ENCODE measurements at regions not wholly inside any gene's neighbourhood (a gene's known extent, or its start where the extent isn't known, plus 50 kb on each side); places are given as distances from the start of the nearest gene placed in this dataset.

- Histone ChIP-seq H3K9me3 (no peaks in the 10 kb centered on the region), H3K27ac (no peak overlapping the region), H3K27me3 (peaks cover 0 to 5% (median 0%) of the 10 kb centered on the region in 4 donors), H3K4me1 (no peaks in the 10 kb centered on the region), H3K36me3 (no peaks in the 10 kb centered on the region), H3K4me3 (no peak overlapping the region)
- peak; percentile 53 to 86 (median 80) for ATAC-seq
- 1 to 2% methylated on average over 3 of the region's 3 CpGs for WGBS, 2 donors
- FAIRE-seq: peak; percentile 98
- no peak for DNase-seq
- peak; percentile 34 to 64 (median 49) for TF ChIP-seq CTCF (IDR thresholded peaks at IDR 0.05)
- intact Hi-C loops (cut with DNase I): loop anchor here in 1 of 3 donors (10.0 kb wide), 1 partner anchor 1217 kb away; no protein-coding TSS in a partner anchor
These were observed 260.9 kb upstream of the RPS6KA3 start for GRCh38 chrX:20527558-20528011.

GRCh38 chrX:20527041-20527440, 260.3 kb upstream of the RPS6KA3 start:
- Histone ChIP-seq H3K9me3 (no peaks in the 10 kb centered on the region), H3K4me1 (no peaks in the 10 kb centered on the region), H3K36me3 (no peaks in the 10 kb centered on the region), H3K4me3 (no peak overlapping the region), H3K27ac (no peak overlapping the region), H3K27me3 (peaks cover 0 to 6% (median 0%) of the 10 kb centered on the region in 4 donors)
- intact Hi-C loops (cut with DNase I): loop anchor here in 1 of 3 donors (10.0 kb wide), 1 partner anchor 1218 kb away; no protein-coding TSS in a partner anchor
- ATAC-seq (no peak), DNase-seq (no peak), FAIRE-seq (no peak)
- 50 to 54% methylated on average over 4 of the region's 4 CpGs for WGBS, 2 donors
- TF ChIP-seq CTCF (IDR thresholded peaks at IDR 0.05): no peak

- Histone ChIP-seq H3K4me3 (no peak overlapping the region), H3K36me3 (no peaks in the 10 kb centered on the region), H3K27me3 (peaks cover 0 to 11% (median 0%) of the 10 kb centered on the region in 4 donors), H3K9me3 (no peaks in the 10 kb centered on the region), H3K27ac (no peak overlapping the region), H3K4me1 (no peaks in the 10 kb centered on the region)
- ATAC-seq: no peak
- 30 to 47% methylated on average over 5 of the region's 5 CpGs for WGBS, 2 donors
- intact Hi-C loops (cut with DNase I): loop anchor here in 1 of 3 donors (10.0 kb wide), 1 partner anchor 1221 kb away; no protein-coding TSS in a partner anchor
- DNase-seq: no peak
- TF ChIP-seq CTCF (IDR thresholded peaks at IDR 0.05): no peak
- no peak for FAIRE-seq
These were observed 257.1 kb upstream of the RPS6KA3 start for GRCh38 chrX:20523626-20524312.

- Histone ChIP-seq H3K36me3 (no peaks in the 10 kb centered on the region), H3K4me3 (no peak overlapping the region), H3K27ac (no peak overlapping the region), H3K4me1 (no peaks in the 10 kb centered on the region), H3K27me3 (peaks cover 0 to 11% (median 0%) of the 10 kb centered on the region in 4 donors), H3K9me3 (no peaks in the 10 kb centered on the region)
- 50 to 72% methylated on average over 3 of the region's 3 CpGs for WGBS, 2 donors
- no peak for TF ChIP-seq CTCF (IDR thresholded peaks at IDR 0.05)
- DNase-seq: no peak
- no peak for ATAC-seq
- FAIRE-seq: no peak
- intact Hi-C loops (cut with DNase I): loop anchor here in 1 of 3 donors (10.0 kb wide), 1 partner anchor 1222 kb away; no protein-coding TSS in a partner anchor
These were observed 255.7 kb upstream of the RPS6KA3 start for GRCh38 chrX:20522420-20522819.

GRCh38 chrX:20521222-20521621, 254.5 kb upstream of the RPS6KA3 start:
- DNase-seq (no peak), FAIRE-seq (no peak), ATAC-seq (no peak)
- H3K9me3 ChIP-seq: no peaks in the 10 kb centered on the region
- H3K36me3 ChIP-seq: no peaks in the 10 kb centered on the region
- no peak for TF ChIP-seq CTCF (IDR thresholded peaks at IDR 0.05)
- no peak overlapping the region for H3K27ac ChIP-seq
- intact Hi-C loops (cut with DNase I): loop anchor here in 1 of 3 donors (10.0 kb wide), 1 partner anchor 1224 kb away; no protein-coding TSS in a partner anchor
- no peaks in the 10 kb centered on the region for H3K4me1 ChIP-seq
- no peak overlapping the region for H3K4me3 ChIP-seq
- WGBS, 2 donors: 42 to 57% methylated on average over 4 of the region's 4 CpGs
- peaks cover 0 to 6% (median 0%) of the 10 kb centered on the region in 4 donors for H3K27me3 ChIP-seq
